ENCODE measurements at regions not wholly inside any gene's neighbourhood (a gene's known extent, or its start where the extent isn't known, plus 50 kb on each side); places are given as distances from the start of the nearest gene placed in this dataset.

DNA sequence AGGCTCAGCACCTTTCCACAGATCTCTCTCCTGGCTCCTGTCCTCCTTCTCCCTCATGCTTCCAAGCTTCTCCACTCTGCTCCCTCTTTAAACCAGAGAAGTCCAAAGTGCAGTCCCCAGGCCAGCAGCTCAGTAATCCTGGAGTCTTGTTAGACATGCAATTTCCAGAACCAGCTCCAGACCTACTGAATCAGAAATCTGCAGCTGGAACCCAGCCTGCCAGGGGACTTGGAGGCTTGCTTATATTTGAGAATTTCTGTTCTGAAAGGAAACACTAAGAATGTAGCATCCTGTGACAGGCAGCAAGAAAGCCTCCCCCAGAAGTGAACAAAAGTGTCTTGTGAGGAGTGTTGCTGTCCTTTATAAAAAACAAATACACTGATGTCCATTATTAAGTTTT is 438.1 kb downstream of the BCKDHB start (continued):
- TF ChIP-seq, protein P1, sequence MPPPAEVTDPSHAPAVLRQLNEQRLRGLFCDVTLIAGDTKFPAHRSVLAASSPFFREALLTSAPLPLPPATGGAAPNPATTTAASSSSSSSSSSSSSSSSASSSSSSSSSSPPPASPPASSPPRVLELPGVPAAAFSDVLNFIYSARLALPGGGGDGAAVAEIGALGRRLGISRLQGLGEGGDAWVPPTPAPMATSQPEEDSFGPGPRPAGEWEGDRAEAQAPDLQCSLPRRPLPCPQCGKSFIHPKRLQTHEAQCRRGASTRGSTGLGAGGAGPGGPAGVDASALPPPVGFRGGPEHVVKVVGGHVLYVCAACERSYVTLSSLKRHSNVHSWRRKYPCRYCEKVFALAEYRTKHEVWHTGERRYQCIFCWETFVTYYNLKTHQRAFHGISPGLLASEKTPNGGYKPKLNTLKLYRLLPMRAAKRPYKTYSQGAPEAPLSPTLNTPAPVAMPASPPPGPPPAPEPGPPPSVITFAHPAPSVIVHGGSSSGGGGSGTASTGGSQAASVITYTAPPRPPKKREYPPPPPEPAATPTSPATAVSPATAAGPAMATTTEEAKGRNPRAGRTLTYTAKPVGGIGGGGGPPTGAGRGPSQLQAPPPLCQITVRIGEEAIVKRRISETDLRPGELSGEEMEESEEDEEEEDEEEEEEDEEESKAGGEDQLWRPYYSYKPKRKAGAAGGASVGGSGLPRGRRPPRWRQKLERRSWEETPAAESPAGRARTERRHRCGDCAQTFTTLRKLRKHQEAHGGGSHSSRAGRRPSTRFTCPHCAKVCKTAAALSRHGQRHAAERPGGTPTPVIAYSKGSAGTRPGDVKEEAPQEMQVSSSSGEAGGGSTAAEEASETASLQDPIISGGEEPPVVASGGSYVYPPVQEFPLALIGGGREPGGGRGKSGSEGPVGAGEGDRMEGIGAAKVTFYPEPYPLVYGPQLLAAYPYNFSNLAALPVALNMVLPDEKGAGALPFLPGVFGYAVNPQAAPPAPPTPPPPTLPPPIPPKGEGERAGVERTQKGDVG (CRISPR knock-in tag; IDR thresholded peaks at IDR 0.05) = no peak
- no peak for TF ChIP-seq BCL11A (IDR thresholded peaks at IDR 0.05; ENCODE audit: low read depth, low read length)
- no peak for TF ChIP-seq SREBF2 (IDR thresholded peaks at IDR 0.05; ENCODE audit: low read length)
- no peak for TF ChIP-seq SIN3A (IDR thresholded peaks at IDR 0.05; ENCODE audit: low read depth, low read length)

DNA sequence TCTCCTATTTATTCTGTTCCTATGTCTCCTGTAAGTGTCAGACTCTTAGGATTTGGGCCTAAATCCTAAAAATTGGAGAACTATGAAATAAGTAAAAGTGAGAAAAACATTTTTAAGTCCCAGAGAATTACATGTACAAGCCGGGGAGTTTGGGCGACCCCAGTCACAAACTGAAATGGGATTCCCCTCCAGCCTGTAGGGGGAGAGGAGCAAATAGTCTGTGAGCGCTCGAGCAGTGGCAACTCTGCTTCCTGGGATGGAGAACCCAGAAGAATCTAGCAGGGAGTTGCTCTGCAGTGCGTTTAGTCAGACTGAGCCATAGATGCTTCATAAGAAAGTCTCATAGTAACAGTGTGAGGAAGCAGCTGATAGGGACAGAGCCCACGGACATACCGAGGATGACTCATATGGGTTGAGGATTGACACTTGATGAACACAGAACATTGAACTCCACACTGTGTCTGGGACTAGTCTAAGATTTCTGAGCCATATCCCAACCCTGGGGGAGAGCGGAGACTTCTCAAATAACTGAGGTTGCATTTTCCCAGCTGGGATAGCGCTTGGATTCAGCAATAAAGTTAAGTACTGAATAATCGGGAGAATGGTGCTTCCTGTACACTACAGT is 437.2 kb downstream of the BCKDHB start:
- no peak overlapping the region for H2AFZ ChIP-seq (ENCODE audit: control insufficient read depth, low read depth, low read length)
- intact Hi-C loops (cut with micrococcal nuclease; ENCODE audit: unreplicated experiment) = no loop called here
- ChIA-PET RAD21 (ENCODE audit: unreplicated experiment) (no interaction called here), POLR2A (no interaction called here), CTCF (interaction anchor here (1.6 kb wide), 1 partner anchor 329 kb away, joined by 3 read pairs; no protein-coding TSS in a partner anchor), SMC1A (ENCODE audit: uncharacterized antibody, unreplicated experiment) (no interaction called here)
- H3K4me2 ChIP-seq (ENCODE audit: control insufficient read depth, insufficient read depth) = no peak overlapping the region
- FAIRE-seq = no peak
- no peak overlapping the region for H3K4me3 ChIP-seq
- 20% methylated on average over 10 of the region's 10 CpGs for WGBS (ENCODE audit: insufficient coverage, insufficient replicate concordance, low lambda C conversion rate, missing lambda C conversion rate)
- no peak overlapping the region for H3K27ac ChIP-seq (ENCODE audit: control insufficient read depth, insufficient read depth)
- no peaks in the 10 kb centered on the region for H4K20me1 ChIP-seq (ENCODE audit: control insufficient read depth, insufficient read depth)
- in situ Hi-C loops (cut with MboI) = no loop called here
- no peak overlapping the region for H3K9ac ChIP-seq (ENCODE audit: control insufficient read depth, insufficient read depth, low read length)
- no peaks in the 10 kb centered on the region for H3K27me3 ChIP-seq (replicated peaks in 1 of 2; ENCODE audit: control insufficient read depth in 2 of 2, insufficient read depth in 2 of 2, low read length in 1 of 2)
- peak; percentile 68 for ATAC-seq
- no peaks in the 10 kb centered on the region for H3K79me2 ChIP-seq (ENCODE audit: control insufficient read depth, insufficient read depth, low read length)
- no peaks in the 10 kb centered on the region; the same call in 2 of the 3 replicates for H3K9me3 ChIP-seq (replicated peaks; ENCODE audit: control insufficient read depth, insufficient read depth, low read length)
- DNase-seq (ENCODE audit: low read depth, low spot score) = no peak
- BruUV-seq (replicated peaks) = no TSS peak
- H3K4me1 ChIP-seq (ENCODE audit: control insufficient read depth, insufficient read depth, low read length) = no peaks in the 10 kb centered on the region
- no peaks in the 10 kb centered on the region for H3K36me3 ChIP-seq (ENCODE audit: control insufficient read depth in 2 of 2, insufficient read depth in 2 of 2, low read length in 1 of 2)
- TF ChIP-seq RFX5 (IDR thresholded peaks at IDR 0.05; ENCODE audit: low read depth, low read length) = no peak
- TF ChIP-seq, protein P2, sequence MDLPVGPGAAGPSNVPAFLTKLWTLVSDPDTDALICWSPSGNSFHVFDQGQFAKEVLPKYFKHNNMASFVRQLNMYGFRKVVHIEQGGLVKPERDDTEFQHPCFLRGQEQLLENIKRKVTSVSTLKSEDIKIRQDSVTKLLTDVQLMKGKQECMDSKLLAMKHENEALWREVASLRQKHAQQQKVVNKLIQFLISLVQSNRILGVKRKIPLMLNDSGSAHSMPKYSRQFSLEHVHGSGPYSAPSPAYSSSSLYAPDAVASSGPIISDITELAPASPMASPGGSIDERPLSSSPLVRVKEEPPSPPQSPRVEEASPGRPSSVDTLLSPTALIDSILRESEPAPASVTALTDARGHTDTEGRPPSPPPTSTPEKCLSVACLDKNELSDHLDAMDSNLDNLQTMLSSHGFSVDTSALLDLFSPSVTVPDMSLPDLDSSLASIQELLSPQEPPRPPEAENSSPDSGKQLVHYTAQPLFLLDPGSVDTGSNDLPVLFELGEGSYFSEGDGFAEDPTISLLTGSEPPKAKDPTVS (IDR thresholded peaks at IDR 0.05; ENCODE audit: low read depth, low read length) = no peak
- TF ChIP-seq, protein P3, sequence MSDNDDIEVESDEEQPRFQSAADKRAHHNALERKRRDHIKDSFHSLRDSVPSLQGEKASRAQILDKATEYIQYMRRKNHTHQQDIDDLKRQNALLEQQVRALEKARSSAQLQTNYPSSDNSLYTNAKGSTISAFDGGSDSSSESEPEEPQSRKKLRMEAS (IDR thresholded peaks at IDR 0.05; ENCODE audit: low read depth, low read length) = no peak
- no peak for TF ChIP-seq RCOR1 (conservative IDR thresholded peaks at IDR 0.05; ENCODE audit: low read depth, low read length)
- TF ChIP-seq SMAD1 (IDR thresholded peaks at IDR 0.05; ENCODE audit: low read depth, partially characterized antibody) = no peak
- TF ChIP-seq, protein P4, sequence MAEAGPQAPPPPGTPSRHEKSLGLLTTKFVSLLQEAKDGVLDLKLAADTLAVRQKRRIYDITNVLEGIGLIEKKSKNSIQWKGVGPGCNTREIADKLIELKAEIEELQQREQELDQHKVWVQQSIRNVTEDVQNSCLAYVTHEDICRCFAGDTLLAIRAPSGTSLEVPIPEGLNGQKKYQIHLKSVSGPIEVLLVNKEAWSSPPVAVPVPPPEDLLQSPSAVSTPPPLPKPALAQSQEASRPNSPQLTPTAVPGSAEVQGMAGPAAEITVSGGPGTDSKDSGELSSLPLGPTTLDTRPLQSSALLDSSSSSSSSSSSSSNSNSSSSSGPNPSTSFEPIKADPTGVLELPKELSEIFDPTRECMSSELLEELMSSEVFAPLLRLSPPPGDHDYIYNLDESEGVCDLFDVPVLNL (IDR thresholded peaks at IDR 0.05; ENCODE audit: low read depth, low read length) = no peak
- TF ChIP-seq POU2F2 (IDR thresholded peaks at IDR 0.05; ENCODE audit: borderline replicate concordance, low read depth, low read length) = no peak
- TF ChIP-seq EED (IDR thresholded peaks at IDR 0.05; ENCODE audit: low read depth) = no peak
